Peyer's patch (tissue), 4 donors: ENCODE measurements at regions not wholly inside any gene's neighbourhood (a gene's known extent, or its start where the extent isn't known, plus 50 kb on each side); places are given as distances from the start of the nearest gene placed in this dataset.

ENCODE experiments used
- CTCF ChIP-seq, 6 experiments: fragments of 450-650 bp in 4 of 6; fragments of 200-600 bp in 2 of 6; sonication (generic) in 1 of 6; IDR thresholded peaks; one replicate each; pipeline ENCODE4 v1.5.1; 2017 to 2019; ENCODE audit warnings: antibody characterized with exemption in 6 of 6, mild to moderate bottlenecking in 3 of 6, moderate library complexity in 1 of 6
- POLR2A ChIP-seq, 2 donors: fragments of 450-650 bp; IDR thresholded peaks; one replicate each; pipeline ENCODE4 v1.5.1; 2017; ENCODE audit warnings: antibody characterized with exemption in 2 of 2, mild to moderate bottlenecking in 2 of 2, moderate library complexity in 2 of 2

- no peak for TF ChIP-seq CTCF (IDR thresholded peaks at IDR 0.05)
- no peak for TF ChIP-seq POLR2A (IDR thresholded peaks at IDR 0.05)
Measured at GRCh38 chr10:117875793-117876192, 170.9 kb downstream of the RAB11FIP2 start.
